ENCODE measurements at regions not wholly inside any gene's neighbourhood (a gene's known extent, or its start where the extent isn't known, plus 50 kb on each side); places are given as distances from the start of the nearest gene placed in this dataset.

GRCh38 chr7:136049818-136050461, 72.8 kb upstream of the MTPN start:
- Mint-ChIP-seq H3K27ac (ENCODE audit: unreplicated experiment) (no peak overlapping the region), H3K27me3 (ENCODE audit: unreplicated experiment) (peaks cover 2% of the 10 kb centered on the region), H3K9me3 (ENCODE audit: unreplicated experiment) (peaks cover 2% of the 10 kb centered on the region), H3K36me3 (ENCODE audit: unreplicated experiment) (no peaks in the 10 kb centered on the region), H3K4me3 (ENCODE audit: unreplicated experiment) (no peak overlapping the region), H3K4me1 (ENCODE audit: low read depth, unreplicated experiment) (no peaks in the 10 kb centered on the region)
- no peak for DNase-seq
- no peak for TF ChIP-seq CTCF (IDR thresholded peaks at IDR 0.05; ENCODE audit: partially characterized antibody, unreplicated experiment)

GRCh38 chr7:136049117-136049516, 72.0 kb upstream of the MTPN start:
- Mint-ChIP-seq H3K36me3 (ENCODE audit: unreplicated experiment) (peaks cover 1% of the 10 kb centered on the region), H3K4me3 (ENCODE audit: unreplicated experiment) (no peak overlapping the region), H3K27ac (ENCODE audit: unreplicated experiment) (no peak overlapping the region), H3K27me3 (ENCODE audit: unreplicated experiment) (peaks cover 2% of the 10 kb centered on the region), H3K4me1 (ENCODE audit: low read depth, unreplicated experiment) (no peaks in the 10 kb centered on the region), H3K9me3 (ENCODE audit: unreplicated experiment) (peaks cover 2% of the 10 kb centered on the region)
- DNase-seq: no peak
- TF ChIP-seq CTCF (IDR thresholded peaks at IDR 0.05; ENCODE audit: partially characterized antibody, unreplicated experiment): no peak

- no peak for TF ChIP-seq CTCF (IDR thresholded peaks at IDR 0.05; ENCODE audit: partially characterized antibody, unreplicated experiment)
- Mint-ChIP-seq H3K9me3 (ENCODE audit: unreplicated experiment) (peaks cover 2% of the 10 kb centered on the region), H3K36me3 (ENCODE audit: unreplicated experiment) (peaks cover 4% of the 10 kb centered on the region), H3K27ac (ENCODE audit: unreplicated experiment) (no peak overlapping the region), H3K27me3 (ENCODE audit: unreplicated experiment) (peaks cover 2% of the 10 kb centered on the region), H3K4me1 (ENCODE audit: low read depth, unreplicated experiment) (no peaks in the 10 kb centered on the region), H3K4me3 (ENCODE audit: unreplicated experiment) (no peak overlapping the region)
- no peak for DNase-seq
These were observed 69.4 kb upstream of the MTPN start for GRCh38 chr7:136046548-136046947.

GRCh38 chr7:136045992-136046391, 68.8 kb upstream of the MTPN start:
- H3K4me1 Mint-ChIP-seq (ENCODE audit: low read depth, unreplicated experiment): no peaks in the 10 kb centered on the region
- peaks cover 4% of the 10 kb centered on the region for H3K36me3 Mint-ChIP-seq (ENCODE audit: unreplicated experiment)
- H3K9me3 Mint-ChIP-seq (ENCODE audit: unreplicated experiment): peaks cover 2% of the 10 kb centered on the region
- no peak overlapping the region for H3K27ac Mint-ChIP-seq (ENCODE audit: unreplicated experiment)
- H3K4me3 Mint-ChIP-seq (ENCODE audit: unreplicated experiment): no peak overlapping the region
- TF ChIP-seq CTCF (IDR thresholded peaks at IDR 0.05; ENCODE audit: partially characterized antibody, unreplicated experiment): no peak
- peaks cover 2% of the 10 kb centered on the region for H3K27me3 Mint-ChIP-seq (ENCODE audit: unreplicated experiment)
- DNase-seq: no peak

GRCh38 chr7:136045181-136045580, 68.0 kb upstream of the MTPN start:
- peaks cover 1% of the 10 kb centered on the region for H3K4me1 Mint-ChIP-seq (ENCODE audit: low read depth, unreplicated experiment)
- no peak overlapping the region for H3K4me3 Mint-ChIP-seq (ENCODE audit: unreplicated experiment)
- H3K27me3 Mint-ChIP-seq (ENCODE audit: unreplicated experiment): no peaks in the 10 kb centered on the region
- no peak for DNase-seq
- peaks cover 2% of the 10 kb centered on the region for H3K9me3 Mint-ChIP-seq (ENCODE audit: unreplicated experiment)
- no peak for TF ChIP-seq CTCF (IDR thresholded peaks at IDR 0.05; ENCODE audit: partially characterized antibody, unreplicated experiment)
- H3K27ac Mint-ChIP-seq (ENCODE audit: unreplicated experiment): no peak overlapping the region
- peaks cover 4% of the 10 kb centered on the region for H3K36me3 Mint-ChIP-seq (ENCODE audit: unreplicated experiment)

Data from glutamatergic neuron (in vitro differentiated cells).